ENCODE measurements at regions not wholly inside any gene's neighbourhood (a gene's known extent, or its start where the extent isn't known, plus 50 kb on each side); places are given as distances from the start of the nearest gene placed in this dataset.

DNA sequence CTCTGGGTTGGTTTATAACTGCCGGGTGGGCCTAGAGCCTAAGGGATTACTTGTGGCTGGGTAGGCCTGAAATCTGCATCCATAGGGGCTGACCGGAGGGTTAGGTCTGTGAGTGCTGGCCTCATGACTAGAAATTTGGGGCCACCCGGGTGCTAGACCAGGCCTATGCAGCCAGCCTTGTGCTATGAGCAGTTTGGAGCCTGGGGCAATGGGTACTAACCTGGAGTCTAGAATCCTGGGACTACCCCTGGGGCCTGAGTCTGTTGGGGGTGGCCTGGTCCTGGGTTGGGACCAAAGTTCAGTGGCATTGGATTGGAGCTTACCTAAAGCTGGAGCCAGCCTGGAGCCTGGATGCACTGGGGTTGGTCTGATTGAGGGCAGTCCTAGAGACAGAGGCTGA is 995.2 kb downstream of the ANKRD7 start:
- TF ChIP-seq, protein P1, sequence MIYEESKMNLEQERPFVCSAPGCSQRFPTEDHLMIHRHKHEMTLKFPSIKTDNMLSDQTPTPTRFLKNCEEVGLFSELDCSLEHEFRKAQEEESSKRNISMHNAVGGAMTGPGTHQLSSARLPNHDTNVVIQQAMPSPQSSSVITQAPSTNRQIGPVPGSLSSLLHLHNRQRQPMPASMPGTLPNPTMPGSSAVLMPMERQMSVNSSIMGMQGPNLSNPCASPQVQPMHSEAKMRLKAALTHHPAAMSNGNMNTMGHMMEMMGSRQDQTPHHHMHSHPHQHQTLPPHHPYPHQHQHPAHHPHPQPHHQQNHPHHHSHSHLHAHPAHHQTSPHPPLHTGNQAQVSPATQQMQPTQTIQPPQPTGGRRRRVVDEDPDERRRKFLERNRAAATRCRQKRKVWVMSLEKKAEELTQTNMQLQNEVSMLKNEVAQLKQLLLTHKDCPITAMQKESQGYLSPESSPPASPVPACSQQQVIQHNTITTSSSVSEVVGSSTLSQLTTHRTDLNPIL (CRISPR knock-in tag; IDR thresholded peaks at IDR 0.05; ENCODE audit: low read depth): no peak
- TF ChIP-seq, protein P2, sequence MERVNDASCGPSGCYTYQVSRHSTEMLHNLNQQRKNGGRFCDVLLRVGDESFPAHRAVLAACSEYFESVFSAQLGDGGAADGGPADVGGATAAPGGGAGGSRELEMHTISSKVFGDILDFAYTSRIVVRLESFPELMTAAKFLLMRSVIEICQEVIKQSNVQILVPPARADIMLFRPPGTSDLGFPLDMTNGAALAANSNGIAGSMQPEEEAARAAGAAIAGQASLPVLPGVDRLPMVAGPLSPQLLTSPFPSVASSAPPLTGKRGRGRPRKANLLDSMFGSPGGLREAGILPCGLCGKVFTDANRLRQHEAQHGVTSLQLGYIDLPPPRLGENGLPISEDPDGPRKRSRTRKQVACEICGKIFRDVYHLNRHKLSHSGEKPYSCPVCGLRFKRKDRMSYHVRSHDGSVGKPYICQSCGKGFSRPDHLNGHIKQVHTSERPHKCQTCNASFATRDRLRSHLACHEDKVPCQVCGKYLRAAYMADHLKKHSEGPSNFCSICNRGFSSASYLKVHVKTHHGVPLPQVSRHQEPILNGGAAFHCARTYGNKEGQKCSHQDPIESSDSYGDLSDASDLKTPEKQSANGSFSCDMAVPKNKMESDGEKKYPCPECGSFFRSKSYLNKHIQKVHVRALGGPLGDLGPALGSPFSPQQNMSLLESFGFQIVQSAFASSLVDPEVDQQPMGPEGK (CRISPR knock-in tag; IDR thresholded peaks at IDR 0.05; ENCODE audit: borderline replicate concordance): no peak
- TF ChIP-seq GLIS3 (CRISPR knock-in tag; IDR thresholded peaks at IDR 0.05) (no peak), ZFP30 (CRISPR knock-in tag; IDR thresholded peaks at IDR 0.05) (no peak), CSDC2 (CRISPR knock-in tag; IDR thresholded peaks at IDR 0.05) (no peak), ESRRG (CRISPR knock-in tag; IDR thresholded peaks at IDR 0.05) (no peak), ZNF70 (CRISPR knock-in tag; IDR thresholded peaks at IDR 0.05) (no peak)
- TF ChIP-seq, protein P3, sequence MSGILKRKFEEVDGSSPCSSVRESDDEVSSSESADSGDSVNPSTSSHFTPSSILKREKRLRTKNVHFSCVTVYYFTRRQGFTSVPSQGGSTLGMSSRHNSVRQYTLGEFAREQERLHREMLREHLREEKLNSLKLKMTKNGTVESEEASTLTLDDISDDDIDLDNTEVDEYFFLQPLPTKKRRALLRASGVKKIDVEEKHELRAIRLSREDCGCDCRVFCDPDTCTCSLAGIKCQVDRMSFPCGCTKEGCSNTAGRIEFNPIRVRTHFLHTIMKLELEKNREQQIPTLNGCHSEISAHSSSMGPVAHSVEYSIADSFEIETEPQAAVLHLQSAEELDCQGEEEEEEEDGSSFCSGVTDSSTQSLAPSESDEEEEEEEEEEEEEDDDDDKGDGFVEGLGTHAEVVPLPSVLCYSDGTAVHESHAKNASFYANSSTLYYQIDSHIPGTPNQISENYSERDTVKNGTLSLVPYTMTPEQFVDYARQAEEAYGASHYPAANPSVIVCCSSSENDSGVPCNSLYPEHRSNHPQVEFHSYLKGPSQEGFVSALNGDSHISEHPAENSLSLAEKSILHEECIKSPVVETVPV (CRISPR knock-in tag; IDR thresholded peaks at IDR 0.05): no peak

All from SK-N-SH treated with all-trans-retinoic acid at 6 μM for 48 hours (cell line).